IPS-18c (cell line): ENCODE measurements at regions not wholly inside any gene's neighbourhood (a gene's known extent, or its start where the extent isn't known, plus 50 kb on each side); places are given as distances from the start of the nearest gene placed in this dataset.

Experiments used
- H3K4me3 ChIP-seq: 2 replicates; pipeline ENCODE4 v1.7.0; 2013; ENCODE audit warnings: low read depth, mild to moderate bottlenecking, low read length, moderate library complexity; ENCODE audit not compliant: insufficient read depth
- H3K9me3 ChIP-seq: one replicate; pipeline ENCODE4 v1.6.1; 2013; ENCODE audit warnings: mild to moderate bottlenecking, low read length, moderate library complexity; ENCODE audit not compliant: control insufficient read depth, insufficient read depth

DNA sequence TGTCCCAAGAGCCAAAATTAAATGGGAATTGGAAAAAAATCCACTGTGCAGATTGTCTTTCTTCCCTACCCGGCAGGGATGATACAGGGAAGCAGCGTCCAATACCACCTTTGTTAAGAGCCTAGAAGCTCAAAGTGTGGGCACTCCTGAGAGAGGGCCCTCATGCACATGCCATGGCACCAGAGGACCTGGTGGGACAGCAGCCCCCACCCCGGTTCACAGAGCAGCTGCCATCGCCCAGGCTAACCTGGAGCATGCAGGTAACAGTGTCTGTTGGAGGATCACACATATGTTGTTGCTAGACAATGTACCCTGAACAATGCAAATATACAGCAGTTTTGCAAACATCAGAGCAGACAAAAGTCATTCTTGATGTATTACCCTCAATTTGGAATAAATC is 206.5 kb downstream of the TJP1 start:
- Histone ChIP-seq H3K9me3 (no peaks in the 10 kb centered on the region), H3K4me3 (no peak overlapping the region)

GRCh38 chr15:29613951-29614382 is 208.3 kb downstream of the TJP1 start:
- H3K4me3 ChIP-seq, result no peak overlapping the region
- H3K9me3 ChIP-seq, result no peaks in the 10 kb centered on the region

- Histone ChIP-seq H3K4me3 (no peak overlapping the region), H3K9me3 (no peaks in the 10 kb centered on the region)
Observed at GRCh38 chr15:29612701-29613100, 209.6 kb downstream of the TJP1 start.

DNA sequence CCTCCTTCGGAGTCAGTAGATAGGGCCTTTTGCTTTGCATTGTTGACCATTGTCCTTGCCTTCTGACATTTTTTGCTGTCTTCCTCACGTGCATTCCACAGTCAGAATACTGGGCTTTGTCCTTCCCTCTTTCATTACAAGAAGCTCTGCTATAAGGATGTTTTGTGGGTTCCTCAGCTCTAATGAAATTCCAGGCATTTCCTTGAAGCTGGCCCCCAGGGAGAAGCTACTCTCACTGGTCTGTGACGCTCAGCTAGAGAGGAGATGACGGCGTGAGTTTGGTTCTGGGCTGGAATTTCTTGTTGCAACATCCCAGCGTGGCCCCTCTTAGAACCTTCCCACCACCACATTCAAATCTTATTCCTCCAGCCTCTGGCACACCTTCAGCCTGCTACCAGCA is 210.2 kb downstream of the TJP1 start:
- Histone ChIP-seq H3K4me3 (no peak overlapping the region), H3K9me3 (no peaks in the 10 kb centered on the region)

GRCh38 chr15:29611057-29611456 is 211.2 kb downstream of the TJP1 start:
- H3K9me3 ChIP-seq, result no peaks in the 10 kb centered on the region
- no peak overlapping the region for H3K4me3 ChIP-seq

GRCh38 chr15:29601811-29602210 is 220.5 kb downstream of the TJP1 start:
- Histone ChIP-seq H3K9me3 (no peaks in the 10 kb centered on the region), H3K4me3 (no peak overlapping the region)

DNA sequence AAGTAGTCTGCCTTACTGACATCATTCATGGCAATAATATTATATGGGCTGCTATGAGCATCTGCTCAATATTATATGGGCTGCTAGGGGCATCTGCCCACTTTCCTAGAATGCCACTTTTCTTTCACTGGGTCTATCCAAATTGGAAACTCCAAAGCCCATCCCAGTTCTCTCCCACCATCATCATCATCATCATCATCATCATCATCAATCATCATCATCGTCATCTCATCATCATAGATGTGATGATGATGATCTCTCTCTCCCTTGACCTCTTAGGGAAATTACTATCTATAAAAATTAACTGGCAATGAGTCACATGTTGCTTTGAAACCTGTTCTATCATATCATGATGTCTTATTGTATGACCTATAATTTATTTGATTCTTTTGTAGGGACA is 222.0 kb downstream of the TJP1 start:
- Histone ChIP-seq H3K9me3 (no peaks in the 10 kb centered on the region), H3K4me3 (no peak overlapping the region)

DNA sequence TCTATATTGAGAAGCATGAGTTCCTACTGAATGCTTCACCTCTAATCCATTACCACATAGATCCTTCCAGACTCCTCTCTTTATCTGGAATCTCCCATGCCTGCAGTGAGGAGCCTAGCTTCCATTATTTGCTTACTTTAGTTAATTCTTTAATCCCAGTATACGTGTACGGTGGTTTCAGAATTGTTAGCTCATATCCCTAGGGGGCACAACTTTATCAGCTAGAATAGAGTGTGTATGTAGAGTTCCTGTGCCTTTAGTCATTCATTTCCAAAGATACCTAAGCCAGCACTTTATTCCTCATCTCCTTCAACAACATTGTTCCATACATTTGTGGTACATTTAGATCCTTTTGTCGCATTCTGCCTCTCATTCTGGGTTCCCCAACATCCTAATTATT is 226.0 kb downstream of the TJP1 start:
- no peak overlapping the region for H3K4me3 ChIP-seq
- H3K9me3 ChIP-seq, result no peaks in the 10 kb centered on the region

- H3K4me3 ChIP-seq, result no peak overlapping the region
- H3K9me3 ChIP-seq, result no peaks in the 10 kb centered on the region
Observed at GRCh38 chr15:29593629-29594028, 228.6 kb downstream of the TJP1 start.

GRCh38 chr15:29593111-29593510 is 229.2 kb downstream of the TJP1 start:
- no peaks in the 10 kb centered on the region for H3K9me3 ChIP-seq
- no peak overlapping the region for H3K4me3 ChIP-seq

DNA sequence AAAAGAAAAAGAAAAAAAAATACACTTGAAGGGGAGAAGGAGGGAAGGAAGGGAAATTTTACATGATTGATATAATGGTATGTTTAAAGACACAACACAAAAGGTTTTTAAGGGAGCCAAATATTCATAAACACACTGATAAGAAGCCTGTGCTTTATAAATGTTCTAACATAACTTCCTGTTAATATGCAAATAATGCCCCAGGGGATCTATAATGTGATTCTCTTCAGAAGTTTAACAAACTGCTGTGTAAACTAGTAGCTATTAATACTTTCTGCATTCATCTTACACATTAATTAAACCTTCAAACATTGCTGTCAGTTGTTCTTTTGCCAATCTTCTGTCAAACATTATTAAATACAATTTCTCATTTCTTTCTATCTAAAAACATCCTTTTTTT is 231.6 kb downstream of the TJP1 start:
- H3K4me3 ChIP-seq, result no peak overlapping the region
- no peaks in the 10 kb centered on the region for H3K9me3 ChIP-seq

DNA sequence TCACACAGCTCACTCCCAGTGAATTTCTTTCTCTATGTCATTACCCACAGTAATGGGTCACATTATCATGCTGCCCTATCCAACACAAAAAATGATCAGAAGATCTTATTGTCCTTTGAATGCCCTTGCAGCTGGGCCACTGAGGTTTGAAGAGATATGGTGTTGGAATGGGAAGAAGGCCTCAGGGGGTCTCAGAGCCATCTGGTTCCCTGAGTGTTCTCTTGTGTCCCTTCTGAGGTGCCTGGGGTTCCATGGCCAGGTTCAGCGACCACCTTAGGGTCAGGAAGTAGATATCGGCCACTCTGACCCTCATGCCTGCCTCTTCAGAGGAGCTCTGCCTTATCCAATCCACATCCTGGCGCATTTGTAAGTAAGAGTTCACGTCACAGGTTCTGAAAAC is 232.3 kb downstream of the TJP1 start:
- H3K9me3 ChIP-seq, result no peaks in the 10 kb centered on the region
- H3K4me3 ChIP-seq, result no peak overlapping the region

DNA sequence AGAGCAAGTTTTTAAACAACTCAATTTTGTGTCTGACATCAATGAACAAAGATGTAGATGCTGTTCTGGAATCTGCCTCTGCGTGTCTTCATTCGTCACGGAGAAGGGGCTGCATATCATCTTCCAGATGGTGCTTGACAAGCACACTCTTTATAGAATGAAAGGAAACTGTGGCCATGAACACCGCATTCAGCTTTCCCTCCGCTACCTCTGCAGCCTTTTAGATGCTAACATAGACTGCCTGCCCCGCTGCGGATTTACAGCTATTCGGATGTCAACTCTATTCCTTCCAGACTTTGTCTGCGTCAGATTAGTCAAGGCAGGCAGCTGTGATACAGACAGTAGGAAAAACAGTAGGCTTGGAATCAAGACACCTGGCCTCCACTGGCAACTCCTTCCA is 232.9 kb downstream of the TJP1 start:
- Histone ChIP-seq H3K4me3 (no peak overlapping the region), H3K9me3 (no peaks in the 10 kb centered on the region)

GRCh38 chr15:29573197-29573838 is 248.9 kb downstream of the TJP1 start:
- no peak overlapping the region for H3K4me3 ChIP-seq
- H3K9me3 ChIP-seq, result no peaks in the 10 kb centered on the region

- Histone ChIP-seq H3K9me3 (no peaks in the 10 kb centered on the region), H3K4me3 (peak overlapping the region; percentile 73; the same call in 1 of the 2 replicates)
Observed at GRCh38 chr15:29571792-29572431, 250.4 kb downstream of the TJP1 start.

- H3K4me3 ChIP-seq, result peak overlapping the region; percentile 73
- H3K9me3 ChIP-seq, result no peaks in the 10 kb centered on the region
Observed at GRCh38 chr15:29570948-29571791, 251.1 kb downstream of the TJP1 start.

DNA sequence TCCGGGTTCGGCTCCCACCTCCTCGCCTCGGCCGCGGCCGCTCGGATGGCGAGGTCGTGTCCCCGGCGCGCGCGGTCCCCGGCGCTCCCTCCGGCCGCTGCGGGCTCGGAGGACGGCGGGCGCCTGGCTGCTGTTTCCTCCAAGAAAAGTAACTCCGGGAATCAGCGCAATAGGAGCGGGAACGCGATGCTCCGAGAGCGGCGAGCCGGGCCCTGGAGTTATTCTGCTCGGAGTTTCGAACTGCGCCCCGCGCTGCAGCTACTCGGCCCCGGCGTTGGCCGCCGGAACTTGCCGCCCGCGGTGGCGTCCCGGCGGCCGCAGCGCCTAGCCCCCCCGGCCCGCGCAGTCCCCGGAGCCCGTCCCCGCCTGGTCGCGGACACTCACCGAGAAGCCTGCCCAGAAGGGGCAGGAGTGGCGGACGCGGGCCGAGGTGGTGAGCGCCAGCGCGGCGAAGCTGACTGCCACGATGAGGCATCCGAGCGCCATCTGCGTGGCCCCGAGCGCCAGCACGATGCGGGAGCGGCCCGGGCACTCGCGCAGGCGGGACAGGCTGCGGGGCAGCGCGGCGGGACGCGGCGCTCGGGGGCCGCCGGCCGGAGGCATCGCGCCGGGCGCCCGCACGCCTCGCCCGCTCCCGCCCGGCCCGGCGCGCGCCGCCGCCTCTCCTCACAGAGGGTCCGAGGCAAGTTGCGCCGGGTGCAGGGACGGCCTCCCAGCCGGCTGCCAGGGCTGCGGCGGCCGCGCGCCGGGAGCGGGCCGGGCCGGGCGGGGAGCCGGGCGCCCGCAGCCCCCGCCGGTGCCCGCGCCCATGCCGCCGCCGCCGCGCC is 251.9 kb downstream of the TJP1 start:
- Histone ChIP-seq H3K9me3 (no peaks in the 10 kb centered on the region), H3K4me3 (peak overlapping the region; percentile 72)
